ENCODE measurements at regions not wholly inside any gene's neighbourhood (a gene's known extent, or its start where the extent isn't known, plus 50 kb on each side); places are given as distances from the start of the nearest gene placed in this dataset.

- no peak overlapping the region for H3K4me3 ChIP-seq (replicated peaks in 1 of 3; ENCODE audit: low read depth in 2 of 3, low read length in 3 of 3)
- no peak for DNase-seq
- Mint-ChIP-seq H3K27me3 (ENCODE audit: low read depth in 3 of 3) (peaks cover 0 to 1% (median 1%) of the 10 kb centered on the region in 3 donors), H3K36me3 (no peaks in the 10 kb centered on the region), H3K4me1 (no peaks in the 10 kb centered on the region), H3K9me3 (peaks cover 11 to 36% (median 20%) of the 10 kb centered on the region in 7 donors), H3K4me3 (no peak overlapping the region), H3K27ac (no peak overlapping the region)
- H3K4me1 ChIP-seq (ENCODE audit: control insufficient read depth in 1 of 2, insufficient read depth in 2 of 2, low read length in 2 of 2) = no peaks in the 10 kb centered on the region
- no peaks in the 10 kb centered on the region for H3K36me3 ChIP-seq (replicated peaks in 1 of 2; ENCODE audit: control insufficient read depth in 1 of 2, insufficient read depth in 2 of 2, low read length in 2 of 2)
- TF ChIP-seq CTCF (IDR thresholded peaks at IDR 0.05) = no peak
- no peak overlapping the region for H3K27ac ChIP-seq (ENCODE audit: low read depth in 1 of 2, low read length in 2 of 2)
- H2AFZ ChIP-seq (ENCODE audit: insufficient read depth, low read depth, low read length, poor library complexity, severe bottlenecking) = no peak overlapping the region
- no peaks in the 10 kb centered on the region for H3K27me3 ChIP-seq (ENCODE audit: control insufficient read depth in 2 of 2, insufficient read depth in 2 of 2, low read length in 2 of 2)
- H4K20me1 ChIP-seq (ENCODE audit: insufficient read depth, low read length) = no peaks in the 10 kb centered on the region
- H3K79me2 ChIP-seq (ENCODE audit: insufficient read depth, low read length) = no peaks in the 10 kb centered on the region
- no peak overlapping the region for H3K9ac ChIP-seq (ENCODE audit: insufficient read depth, low read length, poor library complexity, severe bottlenecking)
- intact Hi-C loops (cut with micrococcal nuclease) = no loop called here
- no peak overlapping the region for H3K4me2 ChIP-seq (replicated peaks; ENCODE audit: extremely low read depth, low read length, poor library complexity, severe bottlenecking)
- peaks cover 23 to 26% of the 10 kb centered on the region in 2 donors for H3K9me3 ChIP-seq (replicated peaks in 1 of 2; ENCODE audit: control insufficient read depth in 1 of 2, insufficient read depth in 1 of 2, low read length in 2 of 2)
- 100% methylated on average over 1 of the region's 2 CpGs for WGBS (ENCODE audit: insufficient coverage)
Observed at GRCh38 chr5:164127527-164127926, 622.1 kb downstream of the MAT2B start.

GRCh38 chr5:164132358-164132757 is 626.9 kb downstream of the MAT2B start:
- no peaks in the 10 kb centered on the region for H3K36me3 Mint-ChIP-seq
- Histone ChIP-seq H3K79me2 (ENCODE audit: insufficient read depth, low read length) (no peaks in the 10 kb centered on the region), H2AFZ (ENCODE audit: insufficient read depth, low read depth, low read length, poor library complexity, severe bottlenecking) (no peak overlapping the region), H3K36me3 (replicated peaks in 1 of 2; ENCODE audit: control insufficient read depth in 1 of 2, insufficient read depth in 2 of 2, low read length in 2 of 2) (no peaks in the 10 kb centered on the region), H3K27ac (ENCODE audit: low read depth in 1 of 2, low read length in 2 of 2) (no peak overlapping the region), H3K4me3 (replicated peaks in 1 of 3; ENCODE audit: low read depth in 2 of 3, low read length in 3 of 3) (no peak overlapping the region), H3K27me3 (ENCODE audit: control insufficient read depth in 2 of 2, insufficient read depth in 2 of 2, low read length in 2 of 2) (no peaks in the 10 kb centered on the region), H3K4me1 (ENCODE audit: control insufficient read depth in 1 of 2, insufficient read depth in 2 of 2, low read length in 2 of 2) (no peaks in the 10 kb centered on the region), H3K9me3 (replicated peaks in 1 of 2; ENCODE audit: control insufficient read depth in 1 of 2, insufficient read depth in 1 of 2, low read length in 2 of 2) (peaks cover 13 to 25% of the 10 kb centered on the region in 2 donors), H4K20me1 (ENCODE audit: insufficient read depth, low read length) (no peaks in the 10 kb centered on the region), H3K4me2 (replicated peaks; ENCODE audit: extremely low read depth, low read length, poor library complexity, severe bottlenecking) (no peak overlapping the region), H3K9ac (ENCODE audit: insufficient read depth, low read length, poor library complexity, severe bottlenecking) (no peak overlapping the region)
- no peaks in the 10 kb centered on the region for H3K4me1 Mint-ChIP-seq
- DNase-seq = no peak
- H3K9me3 Mint-ChIP-seq = peaks cover 10 to 25% (median 13%) of the 10 kb centered on the region in 7 donors
- intact Hi-C loops (cut with micrococcal nuclease) = no loop called here
- H3K27me3 Mint-ChIP-seq (ENCODE audit: low read depth in 3 of 3) = peaks cover 0 to 1% (median 0%) of the 10 kb centered on the region in 3 donors
- TF ChIP-seq CTCF (IDR thresholded peaks at IDR 0.05) = no peak
- 91% methylated on average over 1 of the region's 2 CpGs for WGBS (ENCODE audit: insufficient coverage)
- H3K4me3 Mint-ChIP-seq = no peak overlapping the region
- no peak overlapping the region for H3K27ac Mint-ChIP-seq

Measured in CD14-positive monocyte (primary cell).